HepG2 (cell line): ENCODE measurements at regions not wholly inside any gene's neighbourhood (a gene's known extent, or its start where the extent isn't known, plus 50 kb on each side); places are given as distances from the start of the nearest gene placed in this dataset.

Experiments
- ATAC-seq: fragments of 200-7000 bp; cut with Tn5 transposase; 3 replicates; pipeline ENCODE4 v1.9.1; 2020; ENCODE audit warnings: mild to moderate bottlenecking, moderate library complexity
- BruUV-seq: library from RNA; stranded (reverse); fragments of 400-500 nt; replicated peaks from 2 replicates; lab custom pipeline; 2021; lab: Mats Ljungman, UMichigan
- CTCF ChIA-PET: fragments of 300-600 bp; formaldehyde crosslinking; extraction: SDS; loops from one replicate; lab custom pipeline; 2021; ENCODE audit warnings: low total read pairs, inconsistent platforms, low intra/inter-chr PET ratio; lab: Yijun Ruan, JAX
- POLR2A ChIA-PET: fragments of 350-600 bp; sonication (Branson Sonifier 250); formaldehyde crosslinking; loops from one replicate; lab custom pipeline; 2020; ENCODE audit warnings: antibody characterized with exemption, inconsistent platforms; lab: Yijun Ruan, JAX
- DNase-seq: peaks from one replicate; pipeline ENCODE4 v3.0.0-alpha.2; 2015; ENCODE audit warnings: low spot score
- FAIRE-seq: peaks from 3 replicates; lab custom pipeline; 2011; peaks lifted over from hg19 to GRCh38; lab: Jason Lieb, UNC
- H2AFZ ChIP-seq: one replicate; pipeline ENCODE4 v1.6.1; 2011; ENCODE audit warnings: low read length, inconsistent platforms
- H3K27ac ChIP-seq: fragments of 300-600 bp; 3 replicates; pipeline ENCODE4 v1.8.0; 2011; ENCODE audit warnings: mixed run types, mild to moderate bottlenecking, mixed read lengths, low read length, inconsistent platforms; ENCODE audit not compliant: insufficient read depth; ENCODE audit errors: extremely low read length
- H3K27me3 ChIP-seq, 2 experiments: fragments of 200-600 bp in 1 of 2; 2 replicates in 1 of 2; 3 replicates in 1 of 2; pipeline versions ENCODE4 v1.6.0 to v1.8.0; 2011; ENCODE audit warnings: low read length in 2 of 2, mild to moderate bottlenecking in 2 of 2, moderate library complexity in 2 of 2, inconsistent platforms in 1 of 2; ENCODE audit not compliant: insufficient read depth in 2 of 2, control insufficient read depth in 1 of 2
- H3K36me3 ChIP-seq, 2 experiments: fragments of 200-600 bp in 1 of 2; replicated peaks in 1 of 2; 2 replicates in 1 of 2; 3 replicates in 1 of 2; pipeline versions ENCODE4 v1.5.1 to v1.8.0; 2011; ENCODE audit warnings: low read length in 2 of 2, inconsistent platforms in 1 of 2; ENCODE audit not compliant: insufficient read depth in 2 of 2, control insufficient read depth in 1 of 2
- H3K4me1 ChIP-seq: 2 replicates; pipeline ENCODE4 v1.5.1; 2012; ENCODE audit warnings: low read length, inconsistent platforms; ENCODE audit not compliant: insufficient read depth
- H3K4me2 ChIP-seq: 2 replicates; pipeline ENCODE4 v1.6.0; 2011; ENCODE audit warnings: low read depth, low read length, inconsistent platforms
- H3K4me3 ChIP-seq, 3 experiments: fragments of 200-600 bp in 1 of 3; sonication (generic), shearing (Covaris generic) in 1 of 3; replicated peaks in 1 of 3; 2 replicates each; pipeline ENCODE4 v1.5.1; 2011 to 2016; ENCODE audit warnings: low read length in 3 of 3, inconsistent platforms in 2 of 3, low read depth in 2 of 3, mild to moderate bottlenecking in 2 of 3, control low read depth in 1 of 3, mixed read lengths in 1 of 3; ENCODE audit not compliant: insufficient read depth in 1 of 3
- H3K79me2 ChIP-seq: one replicate; pipeline ENCODE4 v1.6.1; 2011; ENCODE audit warnings: low read length, inconsistent platforms; ENCODE audit not compliant: insufficient read depth
- H3K9ac ChIP-seq: 2 replicates; pipeline ENCODE4 v1.6.0; 2011; ENCODE audit warnings: mild to moderate bottlenecking, low read depth, low read length, inconsistent platforms; ENCODE audit not compliant: insufficient read depth
- H3K9me3 ChIP-seq: 2 replicates; pipeline ENCODE4 v1.5.1; 2012; ENCODE audit warnings: mild to moderate bottlenecking, low read length
- H4K20me1 ChIP-seq: 2 replicates; pipeline ENCODE4 v1.6.0; 2011; ENCODE audit warnings: inconsistent platforms, mild to moderate bottlenecking, low read length, moderate library complexity; ENCODE audit not compliant: insufficient read depth
- DMAP1 ChIP-seq: IDR thresholded peaks from 2 replicates; pipeline ENCODE4 v1.6.1; 2016
- E2F5 ChIP-seq: sonication (generic); formaldehyde crosslinking; conservative IDR thresholded peaks from 2 replicates; pipeline ENCODE4 v1.4.0; 2020; ENCODE audit warnings: missing genetic modification reagents
- GRHL1 ChIP-seq: sonication (generic); formaldehyde crosslinking; conservative IDR thresholded peaks from 2 replicates; pipeline ENCODE4 v1.8.0; 2022; ENCODE audit warnings: missing genetic modification reagents
- IKZF4 ChIP-seq: sonication (generic); formaldehyde crosslinking; IDR thresholded peaks from 2 replicates; pipeline ENCODE4 v1.5.1; 2020; ENCODE audit warnings: borderline replicate concordance, mild to moderate bottlenecking, low read depth, missing genetic modification reagents; ENCODE audit errors: not compliant biosample characterization
- IRF9 ChIP-seq: sonication (generic); formaldehyde crosslinking; IDR thresholded peaks from 2 replicates; pipeline ENCODE4 v1.8.0; 2022; ENCODE audit warnings: missing genetic modification reagents, mild to moderate bottlenecking, borderline replicate concordance
- KMT2A ChIP-seq: sonication (generic); formaldehyde crosslinking; IDR thresholded peaks from 2 replicates; pipeline ENCODE4 v1.4.0; 2020; ENCODE audit warnings: missing genetic modification reagents
- NFE2 ChIP-seq: sonication (generic); formaldehyde crosslinking; IDR thresholded peaks from 2 replicates; pipeline ENCODE4 v1.4.0; 2020; ENCODE audit warnings: missing genetic modification reagents
- POGZ ChIP-seq: sonication (generic); formaldehyde crosslinking; IDR thresholded peaks from 2 replicates; pipeline ENCODE4 v1.4.0; 2020; ENCODE audit warnings: mild to moderate bottlenecking, missing genetic modification reagents
- RBAK ChIP-seq: sonication (generic); formaldehyde crosslinking; IDR thresholded peaks from 2 replicates; pipeline ENCODE4 v1.5.1; 2020; ENCODE audit warnings: mild to moderate bottlenecking, missing genetic modification reagents
- SMARCC2 ChIP-seq: fragments of 450-650 bp; IDR thresholded peaks from 2 replicates; pipeline ENCODE4 v1.6.1; 2017; ENCODE audit warnings: antibody characterized with exemption, mild to moderate bottlenecking
- SMC3 ChIP-seq: IDR thresholded peaks from 2 replicates; pipeline ENCODE4 v1.6.1; 2011; ENCODE audit warnings: low read length, improper control_type of control experiment
- THYN1 ChIP-seq: sonication (generic); formaldehyde crosslinking; IDR thresholded peaks from 2 replicates; pipeline ENCODE4 v1.8.1; 2023; ENCODE audit warnings: low read depth, mild to moderate bottlenecking, moderate library complexity, missing genetic modification reagents, borderline replicate concordance
- TRIM24 ChIP-seq: sonication (generic); formaldehyde crosslinking; IDR thresholded peaks from 2 replicates; pipeline ENCODE4 v1.8.0; 2022; ENCODE audit warnings: mild to moderate bottlenecking, missing genetic modification reagents
- ZNF296 ChIP-seq: sonication (generic); formaldehyde crosslinking; conservative IDR thresholded peaks from 2 replicates; pipeline ENCODE4 v1.5.0; 2020; ENCODE audit warnings: mild to moderate bottlenecking, missing genetic modification reagents
- ZNF615 ChIP-seq: sonication (generic); formaldehyde crosslinking; IDR thresholded peaks from 2 replicates; pipeline ENCODE4 v1.5.0; 2020; ENCODE audit warnings: mild to moderate bottlenecking, missing genetic modification reagents, borderline replicate concordance
- ZNF678 ChIP-seq: sonication (generic); formaldehyde crosslinking; IDR thresholded peaks from 2 replicates; pipeline ENCODE4 v1.4.0; 2020; ENCODE audit warnings: mild to moderate bottlenecking, missing genetic modification reagents
- ZNF710 ChIP-seq: sonication (generic); formaldehyde crosslinking; IDR thresholded peaks from 2 replicates; pipeline ENCODE4 v1.5.0; 2020; ENCODE audit warnings: mild to moderate bottlenecking, missing genetic modification reagents, borderline replicate concordance
- ZNF766 ChIP-seq: sonication (generic); formaldehyde crosslinking; IDR thresholded peaks from 2 replicates; pipeline ENCODE4 v1.5.0; 2020; ENCODE audit warnings: missing genetic modification reagents, borderline replicate concordance
- WGBS: methylation state at CpG from one replicate; pipeline ENCODE4 v1.1.6; 2017; ENCODE audit warnings: low lambda C conversion rate; 5-methylcytosine and 5-hydroxymethylcytosine counted together
- in situ Hi-C: cut with HindIII; loops from 2 replicates; pipeline ENCODE4 v1.10.0; 2017; ENCODE audit warnings: low pct_unique_long_range_greater_than_20kb; ENCODE audit not compliant: extremely low pct_ligation_motif_present
- intact Hi-C: fragments of 100-400 bp; cut with micrococcal nuclease; formaldehyde crosslinking; loops from one replicate; pipeline ENCODE4 v1.10.0; 2022; ENCODE audit not compliant: unreplicated experiment

- no peak for FAIRE-seq
- intact Hi-C loops = no loop called here
- POLR2A ChIA-PET = no interaction called here
These were observed 212.8 kb upstream of the CCDC196 start for GRCh38 chr14:66273261-66273832.

More at GRCh38 chr14:66273261-66273832, 212.8 kb upstream of the CCDC196 start:
- BruUV-seq = no TSS peak
- TF ChIP-seq IKZF4 (CRISPR knock-in tag) (no peak), THYN1 (CRISPR knock-in tag) (no peak), TRIM24 (CRISPR knock-in tag) (no peak), POGZ (CRISPR knock-in tag) (no peak), KMT2A (CRISPR knock-in tag) (no peak), SMARCC2 (no peak), NFE2 (CRISPR knock-in tag) (no peak), IRF9 (CRISPR knock-in tag) (no peak), GRHL1 (no peak), RBAK (CRISPR knock-in tag) (no peak), ZNF296 (CRISPR knock-in tag) (no peak), ZNF766 (CRISPR knock-in tag) (no peak), ZNF678 (CRISPR knock-in tag) (no peak), ZNF710 (CRISPR knock-in tag) (no peak), E2F5 (CRISPR knock-in tag) (no peak), ZNF615 (no peak), DMAP1 (no peak), SMC3 (no peak)
- no peak overlapping the region for H3K27ac ChIP-seq
- DNase-seq = no peak
- H3K9ac ChIP-seq = no peak overlapping the region
- no peaks in the 10 kb centered on the region for H3K9me3 ChIP-seq
- no peak overlapping the region for H2AFZ ChIP-seq
- no peaks in the 10 kb centered on the region for H3K36me3 ChIP-seq
- no peaks in the 10 kb centered on the region for H4K20me1 ChIP-seq
- CTCF ChIA-PET = no interaction called here
- no peak for ATAC-seq
- no peaks in the 10 kb centered on the region for H3K4me1 ChIP-seq
- no peaks in the 10 kb centered on the region for H3K79me2 ChIP-seq
- WGBS = 0% methylated on average over 1 of the region's 1 CpG
- H3K4me3 ChIP-seq = no peak overlapping the region
- H3K27me3 ChIP-seq = no peaks in the 10 kb centered on the region
- in situ Hi-C loops = no loop called here
- no peak overlapping the region for H3K4me2 ChIP-seq
